ENCODE measurements at regions not wholly inside any gene's neighbourhood (a gene's known extent, or its start where the extent isn't known, plus 50 kb on each side); places are given as distances from the start of the nearest gene placed in this dataset.

- Mint-ChIP-seq H3K27ac (no peak overlapping the region), H3K4me3 (no peak overlapping the region), H3K36me3 (no peaks in the 10 kb centered on the region), H3K9me3 (peaks cover 0 to 8% (median 0%) of the 10 kb centered on the region in 11 donors), H3K27me3 (peaks cover 25 to 52% (median 42%) of the 10 kb centered on the region in 5 donors), H3K4me1 (no peaks in the 10 kb centered on the region)
- Histone ChIP-seq H3K4me3 (ENCODE audit: low read length) (no peak overlapping the region), H3K4me1 (ENCODE audit: control insufficient read depth in 2 of 2, insufficient read depth in 2 of 2, low read length in 2 of 2) (no peaks in the 10 kb centered on the region), H3K9me3 (ENCODE audit: control insufficient read depth in 2 of 3, low read length in 3 of 3) (no peaks in the 10 kb centered on the region), H3K27ac (ENCODE audit: low read depth, low read length) (no peak overlapping the region), H3K27me3 (ENCODE audit: control insufficient read depth in 2 of 2, insufficient read depth in 2 of 2, low read length in 2 of 2) (no peaks in the 10 kb centered on the region), H3K36me3 (ENCODE audit: control insufficient read depth in 2 of 3, insufficient read depth in 3 of 3, low read length in 3 of 3) (no peaks in the 10 kb centered on the region)
- no peak for ATAC-seq
- POLR2A ChIA-PET = no interaction called here
- DNase-seq = no peak
- intact Hi-C loops (cut with micrococcal nuclease) = no loop called here
- CTCF ChIA-PET = no interaction called here
Measured at GRCh38 chr12:105502426-105502930, 172.0 kb downstream of the C12orf75 start.

- no peaks in the 10 kb centered on the region for H3K36me3 Mint-ChIP-seq
- H3K27ac Mint-ChIP-seq = no peak overlapping the region
- no peak overlapping the region for H3K4me3 Mint-ChIP-seq
- ChIA-PET POLR2A (no interaction called here), CTCF (no interaction called here)
- Histone ChIP-seq H3K27ac (ENCODE audit: low read depth, low read length) (no peak overlapping the region), H3K27me3 (ENCODE audit: control insufficient read depth in 2 of 2, insufficient read depth in 2 of 2, low read length in 2 of 2) (no peaks in the 10 kb centered on the region), H3K9me3 (ENCODE audit: control insufficient read depth in 2 of 3, low read length in 3 of 3) (no peaks in the 10 kb centered on the region), H3K4me1 (ENCODE audit: control insufficient read depth in 2 of 2, insufficient read depth in 2 of 2, low read length in 2 of 2) (no peaks in the 10 kb centered on the region), H3K36me3 (ENCODE audit: control insufficient read depth in 2 of 3, insufficient read depth in 3 of 3, low read length in 3 of 3) (no peaks in the 10 kb centered on the region), H3K4me3 (ENCODE audit: low read length) (no peak overlapping the region)
- H3K9me3 Mint-ChIP-seq = peaks cover 0 to 5% (median 0%) of the 10 kb centered on the region in 11 donors
- ATAC-seq = no peak
- DNase-seq = no peak
- no peaks in the 10 kb centered on the region for H3K4me1 Mint-ChIP-seq
- H3K27me3 Mint-ChIP-seq = peaks cover 25 to 51% (median 41%) of the 10 kb centered on the region in 5 donors
- intact Hi-C loops (cut with micrococcal nuclease) = no loop called here
Measured at GRCh38 chr12:105503619-105504018, 173.1 kb downstream of the C12orf75 start.

GRCh38 chr12:105504286-105504685, 173.8 kb downstream of the C12orf75 start:
- POLR2A ChIA-PET = no interaction called here
- CTCF ChIA-PET = no interaction called here
- DNase-seq (no peak), ATAC-seq (no peak)
- Histone ChIP-seq H3K4me1 (ENCODE audit: control insufficient read depth in 2 of 2, insufficient read depth in 2 of 2, low read length in 2 of 2) (no peaks in the 10 kb centered on the region), H3K4me3 (ENCODE audit: low read length) (no peak overlapping the region), H3K9me3 (ENCODE audit: control insufficient read depth in 2 of 3, low read length in 3 of 3) (no peaks in the 10 kb centered on the region), H3K27me3 (ENCODE audit: control insufficient read depth in 2 of 2, insufficient read depth in 2 of 2, low read length in 2 of 2) (no peaks in the 10 kb centered on the region), H3K27ac (ENCODE audit: low read depth, low read length) (no peak overlapping the region), H3K36me3 (ENCODE audit: control insufficient read depth in 2 of 3, insufficient read depth in 3 of 3, low read length in 3 of 3) (no peaks in the 10 kb centered on the region)
- Mint-ChIP-seq H3K4me1 (no peaks in the 10 kb centered on the region), H3K4me3 (no peak overlapping the region), H3K27ac (no peak overlapping the region), H3K36me3 (no peaks in the 10 kb centered on the region), H3K9me3 (peaks cover 0 to 5% (median 0%) of the 10 kb centered on the region in 11 donors), H3K27me3 (peaks cover 25 to 48% (median 41%) of the 10 kb centered on the region in 5 donors)
- intact Hi-C loops (cut with micrococcal nuclease) = no loop called here

GRCh38 chr12:105506678-105507310, 176.3 kb downstream of the C12orf75 start:
- ChIA-PET POLR2A (no interaction called here), CTCF (no interaction called here)
- no peaks in the 10 kb centered on the region for H3K4me1 Mint-ChIP-seq
- H3K4me3 Mint-ChIP-seq = no peak overlapping the region
- no peaks in the 10 kb centered on the region for H3K4me1 ChIP-seq (ENCODE audit: control insufficient read depth in 2 of 2, insufficient read depth in 2 of 2, low read length in 2 of 2)
- H3K27me3 ChIP-seq (ENCODE audit: control insufficient read depth in 2 of 2, insufficient read depth in 2 of 2, low read length in 2 of 2) = no peaks in the 10 kb centered on the region
- no peak overlapping the region for H3K27ac ChIP-seq (ENCODE audit: low read depth, low read length)
- peaks cover 0 to 5% (median 0%) of the 10 kb centered on the region in 11 donors for H3K9me3 Mint-ChIP-seq
- H3K36me3 ChIP-seq (ENCODE audit: control insufficient read depth in 2 of 3, insufficient read depth in 3 of 3, low read length in 3 of 3) = no peaks in the 10 kb centered on the region
- no peak overlapping the region for H3K27ac Mint-ChIP-seq
- no peak overlapping the region for H3K4me3 ChIP-seq (ENCODE audit: low read length)
- ATAC-seq (no peak), DNase-seq (no peak)
- H3K36me3 Mint-ChIP-seq = no peaks in the 10 kb centered on the region
- no peaks in the 10 kb centered on the region for H3K9me3 ChIP-seq (ENCODE audit: control insufficient read depth in 2 of 3, low read length in 3 of 3)
- peaks cover 14 to 45% (median 40%) of the 10 kb centered on the region in 5 donors for H3K27me3 Mint-ChIP-seq
- intact Hi-C loops (cut with micrococcal nuclease) = no loop called here

GRCh38 chr12:105507311-105508038, 177.0 kb downstream of the C12orf75 start:
- intact Hi-C loops (cut with micrococcal nuclease) = no loop called here
- no peak overlapping the region for H3K4me3 Mint-ChIP-seq
- DNase-seq (no peak), ATAC-seq (no peak)
- peaks cover 12 to 39% (median 39%) of the 10 kb centered on the region in 5 donors for H3K27me3 Mint-ChIP-seq
- H3K36me3 Mint-ChIP-seq = no peaks in the 10 kb centered on the region
- H3K27ac ChIP-seq (ENCODE audit: low read depth, low read length) = no peak overlapping the region
- no peaks in the 10 kb centered on the region for H3K4me1 Mint-ChIP-seq
- no peaks in the 10 kb centered on the region for H3K4me1 ChIP-seq (ENCODE audit: control insufficient read depth in 2 of 2, insufficient read depth in 2 of 2, low read length in 2 of 2)
- H3K9me3 ChIP-seq (ENCODE audit: control insufficient read depth in 2 of 3, low read length in 3 of 3) = no peaks in the 10 kb centered on the region
- ChIA-PET POLR2A (no interaction called here), CTCF (no interaction called here)
- H3K27ac Mint-ChIP-seq = no peak overlapping the region
- H3K27me3 ChIP-seq (ENCODE audit: control insufficient read depth in 2 of 2, insufficient read depth in 2 of 2, low read length in 2 of 2) = no peaks in the 10 kb centered on the region
- peaks cover 0 to 5% (median 0%) of the 10 kb centered on the region in 11 donors for H3K9me3 Mint-ChIP-seq
- H3K36me3 ChIP-seq (ENCODE audit: control insufficient read depth in 2 of 3, insufficient read depth in 3 of 3, low read length in 3 of 3) = no peaks in the 10 kb centered on the region
- H3K4me3 ChIP-seq (ENCODE audit: low read length) = no peak overlapping the region

- Mint-ChIP-seq H3K4me3 (no peak overlapping the region), H3K36me3 (no peaks in the 10 kb centered on the region), H3K27ac (no peak overlapping the region), H3K27me3 (peaks cover 12 to 35% (median 34%) of the 10 kb centered on the region in 5 donors), H3K9me3 (peaks cover 0 to 5% (median 0%) of the 10 kb centered on the region in 11 donors), H3K4me1 (no peaks in the 10 kb centered on the region)
- H3K27ac ChIP-seq (ENCODE audit: low read depth, low read length) = no peak overlapping the region
- H3K9me3 ChIP-seq (ENCODE audit: control insufficient read depth in 2 of 3, low read length in 3 of 3) = no peaks in the 10 kb centered on the region
- ChIA-PET POLR2A (no interaction called here), CTCF (no interaction called here)
- DNase-seq (no peak), ATAC-seq (no peak)
- H3K4me1 ChIP-seq (ENCODE audit: control insufficient read depth in 2 of 2, insufficient read depth in 2 of 2, low read length in 2 of 2) = no peaks in the 10 kb centered on the region
- intact Hi-C loops (cut with micrococcal nuclease) = no loop called here
- H3K36me3 ChIP-seq (ENCODE audit: control insufficient read depth in 2 of 3, insufficient read depth in 3 of 3, low read length in 3 of 3) = no peaks in the 10 kb centered on the region
- H3K4me3 ChIP-seq (ENCODE audit: low read length) = no peak overlapping the region
- H3K27me3 ChIP-seq (ENCODE audit: control insufficient read depth in 2 of 2, insufficient read depth in 2 of 2, low read length in 2 of 2) = no peaks in the 10 kb centered on the region
Measured at GRCh38 chr12:105508096-105508495, 177.6 kb downstream of the C12orf75 start.

GRCh38 chr12:105510526-105510925, 180.0 kb downstream of the C12orf75 start:
- no peak for ATAC-seq
- no peaks in the 10 kb centered on the region for H3K4me1 Mint-ChIP-seq
- no peaks in the 10 kb centered on the region for H3K9me3 ChIP-seq (ENCODE audit: control insufficient read depth in 2 of 3, low read length in 3 of 3)

More at GRCh38 chr12:105510526-105510925, 180.0 kb downstream of the C12orf75 start:
- Histone ChIP-seq H3K4me3 (ENCODE audit: low read length) (no peak overlapping the region), H3K27me3 (ENCODE audit: control insufficient read depth in 2 of 2, insufficient read depth in 2 of 2, low read length in 2 of 2) (no peaks in the 10 kb centered on the region), H3K4me1 (ENCODE audit: control insufficient read depth in 2 of 2, insufficient read depth in 2 of 2, low read length in 2 of 2) (no peaks in the 10 kb centered on the region), H3K27ac (ENCODE audit: low read depth, low read length) (no peak overlapping the region), H3K36me3 (ENCODE audit: control insufficient read depth in 2 of 3, insufficient read depth in 3 of 3, low read length in 3 of 3) (no peaks in the 10 kb centered on the region)
- DNase-seq = no peak
- POLR2A ChIA-PET = no interaction called here
- CTCF ChIA-PET = no interaction called here
- intact Hi-C loops (cut with micrococcal nuclease) = no loop called here
- Mint-ChIP-seq H3K9me3 (peaks cover 0 to 5% (median 0%) of the 10 kb centered on the region in 11 donors), H3K27me3 (peaks cover 7 to 23% (median 14%) of the 10 kb centered on the region in 5 donors), H3K4me3 (no peak overlapping the region), H3K27ac (no peak overlapping the region), H3K36me3 (no peaks in the 10 kb centered on the region)

Measured in naive thymus-derived CD4-positive, alpha-beta T cell (primary cell).